T-helper 17 cell (primary cell): ENCODE measurements at regions not wholly inside any gene's neighbourhood (a gene's known extent, or its start where the extent isn't known, plus 50 kb on each side); places are given as distances from the start of the nearest gene placed in this dataset.

Experiments
- ATAC-seq: fragments of 150-1000 bp; cut with Tn5 transposase; 2 replicates; pipeline ENCODE4 v1.10.0; 2021; ENCODE audit warnings: mild to moderate bottlenecking, moderate library complexity
- DNase-seq, 3 donors: peaks; one replicate each; pipeline versions ENCODE4 v3.0.0 to v3.0.0-alpha.2; 2020 to 2021
- H3K9me3 ChIP-seq: one replicate; pipeline ENCODE4 v1.7.0; 2013; ENCODE audit warnings: low read length, mild to moderate bottlenecking; ENCODE audit not compliant: control insufficient read depth, poor library complexity, severe bottlenecking
- H3K27ac Mint-ChIP-seq: one replicate; pipeline ENCODE4 v1.8.0; 2022; ENCODE audit warnings: mild to moderate bottlenecking, moderate library complexity, mixed read lengths
- H3K27me3 Mint-ChIP-seq: one replicate; pipeline ENCODE4 v1.8.0; 2022; ENCODE audit warnings: mixed read lengths
- H3K36me3 Mint-ChIP-seq: one replicate; pipeline ENCODE4 v1.8.0; 2022; ENCODE audit warnings: low read depth, mixed read lengths
- H3K4me1 Mint-ChIP-seq: one replicate; pipeline ENCODE4 v1.8.0; 2022; ENCODE audit warnings: mild to moderate bottlenecking, mixed read lengths
- H3K4me3 Mint-ChIP-seq: one replicate; pipeline ENCODE4 v1.8.0; 2022; ENCODE audit warnings: mild to moderate bottlenecking, moderate library complexity, mixed read lengths

GRCh38 chr12:107404981-107405380 is 280.6 kb upstream of the PWP1 start:
- no peak for DNase-seq
- Mint-ChIP-seq H3K36me3 (no peaks in the 10 kb centered on the region), H3K27ac (no peak overlapping the region), H3K27me3 (no peaks in the 10 kb centered on the region), H3K4me1 (peaks cover 16% of the 10 kb centered on the region), H3K4me3 (no peak overlapping the region)
- ATAC-seq = peak; percentile 65
- no peaks in the 10 kb centered on the region for H3K9me3 ChIP-seq

DNA sequence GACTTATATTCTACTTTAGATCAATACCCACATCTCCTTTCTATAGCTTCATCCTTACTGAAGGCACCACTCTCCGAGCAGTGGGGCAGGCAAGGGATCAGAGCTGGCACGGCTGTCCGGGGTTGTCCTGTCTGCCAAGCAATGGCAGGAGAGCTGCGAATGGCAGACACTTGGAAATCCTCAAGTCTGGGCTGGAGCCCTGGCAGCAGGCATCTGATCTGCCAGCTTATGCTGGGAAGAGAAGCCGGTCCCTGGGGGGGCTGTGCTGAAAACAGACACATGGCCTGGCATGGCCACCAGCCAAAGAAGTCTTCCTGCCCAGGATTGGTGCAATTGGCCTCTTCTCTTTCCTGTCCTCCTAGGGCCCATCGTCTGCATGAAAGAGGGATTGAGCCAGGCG is 280.2 kb upstream of the PWP1 start:
- H3K4me3 Mint-ChIP-seq = no peak overlapping the region
- no peak overlapping the region for H3K27ac Mint-ChIP-seq
- peaks cover 16% of the 10 kb centered on the region for H3K4me1 Mint-ChIP-seq
- no peak for DNase-seq
- no peaks in the 10 kb centered on the region for H3K27me3 Mint-ChIP-seq
- no peaks in the 10 kb centered on the region for H3K36me3 Mint-ChIP-seq
- ATAC-seq = no peak
- no peaks in the 10 kb centered on the region for H3K9me3 ChIP-seq

DNA sequence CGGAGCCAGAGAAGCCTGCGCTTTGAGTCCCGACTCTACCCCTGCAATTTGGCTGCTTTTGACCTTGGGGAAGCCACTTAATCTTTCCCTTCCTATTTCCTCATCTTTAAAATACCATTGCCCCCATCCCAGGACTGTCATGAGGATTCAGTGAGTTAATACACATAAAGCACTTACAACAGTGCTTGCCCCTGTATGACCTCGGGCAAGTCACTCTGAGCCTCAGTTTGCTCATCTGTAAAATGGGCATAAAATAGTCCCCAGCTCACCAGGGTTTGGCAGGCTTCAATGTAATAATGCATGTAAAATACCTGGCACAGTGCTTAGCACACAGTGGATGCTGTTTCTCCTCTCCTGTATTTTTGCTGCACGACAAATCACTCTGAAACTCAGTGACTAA is 278.7 kb upstream of the PWP1 start:
- no peaks in the 10 kb centered on the region for H3K36me3 Mint-ChIP-seq
- no peak overlapping the region for H3K27ac Mint-ChIP-seq
- H3K9me3 ChIP-seq = no peaks in the 10 kb centered on the region
- H3K27me3 Mint-ChIP-seq = no peaks in the 10 kb centered on the region
- H3K4me3 Mint-ChIP-seq = no peak overlapping the region
- DNase-seq (no peak), ATAC-seq (no peak)
- peaks cover 18% of the 10 kb centered on the region for H3K4me1 Mint-ChIP-seq

GRCh38 chr12:107411792-107412535 is 273.6 kb upstream of the PWP1 start:
- ATAC-seq (no peak), DNase-seq (no peak)
- Mint-ChIP-seq H3K4me3 (no peak overlapping the region), H3K27me3 (no peaks in the 10 kb centered on the region), H3K27ac (peak overlapping the region; percentile 69), H3K4me1 (peaks cover 12% of the 10 kb centered on the region), H3K36me3 (no peaks in the 10 kb centered on the region)
- no peaks in the 10 kb centered on the region for H3K9me3 ChIP-seq

DNA sequence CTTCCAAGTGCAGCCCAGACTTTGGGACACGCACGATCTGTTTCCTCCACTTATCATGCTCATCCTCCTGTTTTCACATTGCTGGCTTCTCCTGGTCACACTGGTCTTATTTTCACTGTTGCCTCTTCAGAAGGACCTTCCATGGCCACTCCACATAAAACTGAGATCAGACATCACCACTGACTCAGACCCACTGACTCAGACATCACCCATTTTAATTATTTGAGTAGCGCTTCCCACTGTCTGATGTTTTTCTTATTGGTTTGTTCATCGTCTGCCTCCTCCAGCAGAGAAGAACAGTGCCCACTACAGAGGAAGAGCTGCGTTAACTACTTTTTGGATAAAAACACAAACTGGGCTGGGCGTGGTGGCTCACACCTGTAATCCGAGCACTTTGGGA is 270.5 kb upstream of the PWP1 start:
- Mint-ChIP-seq H3K27me3 (no peaks in the 10 kb centered on the region), H3K27ac (peak overlapping the region; percentile 21), H3K36me3 (no peaks in the 10 kb centered on the region), H3K4me3 (no peak overlapping the region), H3K4me1 (peaks cover 13% of the 10 kb centered on the region)
- DNase-seq (no peak), ATAC-seq (no peak)
- no peaks in the 10 kb centered on the region for H3K9me3 ChIP-seq

DNA sequence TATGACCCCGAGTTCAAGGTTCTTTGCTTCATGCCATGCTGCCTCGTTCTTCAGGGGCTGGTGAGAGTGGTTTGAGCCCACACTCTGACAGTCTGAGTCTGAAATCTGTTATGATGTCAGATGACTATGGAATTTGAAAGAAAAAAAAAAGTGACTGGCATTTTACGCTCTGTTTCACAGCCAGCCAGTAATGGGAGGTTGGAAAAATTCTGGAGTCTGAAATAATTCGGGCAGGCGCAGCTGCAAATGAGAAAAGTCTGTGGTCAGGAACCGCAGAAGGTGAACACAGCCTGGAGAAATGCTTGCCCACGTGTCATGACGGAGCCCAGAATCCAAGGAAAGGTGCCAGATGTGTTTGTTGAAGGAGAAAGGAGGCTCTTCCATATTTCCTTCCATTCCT is 269.8 kb upstream of the PWP1 start:
- Mint-ChIP-seq H3K4me3 (no peak overlapping the region), H3K27ac (no peak overlapping the region), H3K27me3 (no peaks in the 10 kb centered on the region), H3K4me1 (peaks cover 13% of the 10 kb centered on the region), H3K36me3 (peaks cover 2% of the 10 kb centered on the region)
- DNase-seq = no peak
- no peak for ATAC-seq
- H3K9me3 ChIP-seq = no peaks in the 10 kb centered on the region

DNA sequence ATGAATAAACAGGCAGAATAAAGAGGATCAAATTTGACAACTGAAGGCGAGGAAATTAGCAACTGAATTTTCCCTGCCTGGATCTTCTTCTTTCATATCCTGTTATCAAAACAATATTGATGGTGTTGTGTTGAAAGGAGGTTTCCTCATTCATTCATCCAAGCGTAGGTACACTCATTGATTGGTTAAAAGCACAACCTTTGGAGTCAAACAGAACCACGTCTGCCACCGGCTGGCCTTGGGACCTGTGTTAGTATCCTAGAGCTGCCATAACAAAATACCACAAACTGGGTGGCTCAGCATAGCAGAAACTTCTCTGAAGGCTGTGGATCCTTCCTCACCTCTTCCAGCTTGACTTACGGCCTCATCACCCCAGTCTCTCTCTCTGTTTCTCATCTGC is 268.6 kb upstream of the PWP1 start:
- DNase-seq (no peak), ATAC-seq (no peak)
- H3K27me3 Mint-ChIP-seq = no peaks in the 10 kb centered on the region
- H3K4me1 Mint-ChIP-seq = peaks cover 11% of the 10 kb centered on the region
- H3K9me3 ChIP-seq = no peaks in the 10 kb centered on the region
- H3K36me3 Mint-ChIP-seq = peaks cover 2% of the 10 kb centered on the region
- H3K4me3 Mint-ChIP-seq = no peak overlapping the region
- H3K27ac Mint-ChIP-seq = no peak overlapping the region

DNA sequence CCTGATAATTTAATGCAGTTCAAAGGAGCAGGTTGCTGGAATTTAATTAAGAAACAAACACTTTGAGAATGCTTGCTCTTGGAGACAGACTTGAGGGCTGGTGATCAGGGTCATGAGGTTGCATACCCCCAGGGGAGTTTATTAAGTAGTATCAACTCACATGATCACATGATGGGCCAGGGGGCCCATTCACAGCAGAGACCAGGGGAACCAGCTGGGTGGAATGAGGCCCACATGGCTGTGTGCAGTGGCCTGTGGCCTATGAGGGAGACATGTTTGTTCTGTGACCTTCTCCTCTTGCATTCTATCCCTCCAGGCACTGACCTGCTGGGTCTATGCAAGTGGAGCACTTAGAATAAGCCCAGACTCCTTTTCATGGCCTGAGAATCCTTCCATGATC is 266.6 kb upstream of the PWP1 start:
- H3K9me3 ChIP-seq = no peaks in the 10 kb centered on the region
- DNase-seq (no peak), ATAC-seq (no peak)
- H3K27ac Mint-ChIP-seq = no peak overlapping the region
- no peaks in the 10 kb centered on the region for H3K27me3 Mint-ChIP-seq
- no peak overlapping the region for H3K4me3 Mint-ChIP-seq
- peaks cover 3% of the 10 kb centered on the region for H3K36me3 Mint-ChIP-seq
- H3K4me1 Mint-ChIP-seq = peaks cover 15% of the 10 kb centered on the region

DNA sequence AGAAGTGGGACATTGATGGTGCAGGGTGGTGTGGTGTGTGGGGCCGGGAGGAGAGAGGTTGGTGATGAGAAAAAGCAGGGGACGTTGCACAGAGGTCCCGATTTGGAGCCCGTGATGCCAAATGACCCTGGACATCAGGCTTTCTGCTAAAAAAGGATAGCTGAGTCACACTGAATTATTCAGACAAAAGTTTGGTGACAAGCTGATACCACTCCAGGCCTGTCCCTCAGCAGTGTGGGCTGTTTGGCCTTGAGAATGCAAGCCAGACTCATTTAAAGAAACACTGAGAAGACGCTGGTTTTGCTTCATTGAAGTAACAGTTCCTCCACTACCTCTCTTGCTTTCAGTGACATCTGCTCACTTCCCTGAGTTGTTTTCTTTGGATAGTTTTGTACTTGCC is 262.1 kb upstream of the PWP1 start:
- Mint-ChIP-seq H3K4me3 (no peak overlapping the region), H3K27me3 (no peaks in the 10 kb centered on the region), H3K4me1 (peaks cover 15% of the 10 kb centered on the region), H3K27ac (no peak overlapping the region), H3K36me3 (peaks cover 7% of the 10 kb centered on the region)
- DNase-seq = no peak
- ATAC-seq = no peak
- no peaks in the 10 kb centered on the region for H3K9me3 ChIP-seq

- no peak for DNase-seq
- no peak overlapping the region for H3K27ac Mint-ChIP-seq
- H3K36me3 Mint-ChIP-seq = peaks cover 4% of the 10 kb centered on the region
Measured at GRCh38 chr12:107429006-107429705, 256.4 kb upstream of the PWP1 start.

DNA sequence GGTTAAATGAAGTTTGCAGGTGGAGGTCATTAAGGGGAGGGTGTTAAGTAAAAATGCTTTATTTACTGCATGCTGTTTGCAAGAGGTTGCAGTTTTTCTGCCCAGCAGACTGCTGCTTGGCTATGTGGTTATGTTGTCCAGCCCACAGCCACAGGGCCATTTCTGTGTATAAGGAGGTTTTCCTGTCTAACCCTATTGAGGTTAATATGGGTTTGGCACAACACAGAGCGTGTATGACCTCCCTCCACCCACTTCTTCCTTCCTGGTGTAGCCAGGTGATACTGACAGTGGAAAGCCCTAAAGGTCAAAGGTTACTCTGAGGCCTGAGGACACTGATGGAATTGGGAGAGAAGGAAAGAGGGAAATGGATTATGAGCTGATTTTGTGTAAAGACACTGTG is 253.7 kb upstream of the PWP1 start:
- H3K9me3 ChIP-seq = no peaks in the 10 kb centered on the region
- no peak for ATAC-seq
- Mint-ChIP-seq H3K36me3 (peaks cover 2% of the 10 kb centered on the region), H3K27me3 (no peaks in the 10 kb centered on the region), H3K27ac (no peak overlapping the region), H3K4me1 (peaks cover 29% of the 10 kb centered on the region), H3K4me3 (no peak overlapping the region)
- DNase-seq = no peak

More at GRCh38 chr12:107429006-107429705, 256.4 kb upstream of the PWP1 start:
- no peaks in the 10 kb centered on the region for H3K9me3 ChIP-seq
- Mint-ChIP-seq H3K27me3 (no peaks in the 10 kb centered on the region), H3K4me1 (peaks cover 25% of the 10 kb centered on the region), H3K4me3 (no peak overlapping the region)
- ATAC-seq = no peak

GRCh38 chr12:107435072-107435471 is 250.5 kb upstream of the PWP1 start:
- ATAC-seq (no peak), DNase-seq (no peak)
- Mint-ChIP-seq H3K36me3 (no peaks in the 10 kb centered on the region), H3K4me3 (no peak overlapping the region), H3K27me3 (no peaks in the 10 kb centered on the region), H3K4me1 (peaks cover 29% of the 10 kb centered on the region), H3K27ac (no peak overlapping the region)
- no peaks in the 10 kb centered on the region for H3K9me3 ChIP-seq

DNA sequence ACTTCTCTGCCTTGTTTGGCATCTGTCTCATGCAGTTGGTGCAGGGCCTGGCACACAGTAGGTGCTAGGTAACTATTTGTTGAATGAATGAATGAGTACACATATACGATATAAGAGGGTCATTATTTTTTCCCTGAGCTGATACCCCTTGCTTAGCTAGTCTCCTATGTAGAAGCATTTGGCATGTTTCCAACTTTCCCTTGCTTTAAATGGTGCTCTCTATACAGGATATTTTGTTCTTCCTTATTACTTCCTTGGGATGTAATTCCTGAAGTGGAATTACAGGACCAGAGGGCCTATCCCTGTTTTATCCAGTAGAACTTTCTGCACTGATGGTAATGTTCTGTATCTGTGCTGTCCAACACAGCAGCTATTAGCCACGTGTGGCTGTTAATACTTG is 250.1 kb upstream of the PWP1 start:
- no peaks in the 10 kb centered on the region for H3K27me3 Mint-ChIP-seq
- no peak for ATAC-seq
- H3K9me3 ChIP-seq = no peaks in the 10 kb centered on the region
- no peaks in the 10 kb centered on the region for H3K36me3 Mint-ChIP-seq
- peaks cover 30% of the 10 kb centered on the region for H3K4me1 Mint-ChIP-seq
- H3K4me3 Mint-ChIP-seq = no peak overlapping the region
- DNase-seq = no peak
- no peak overlapping the region for H3K27ac Mint-ChIP-seq

DNA sequence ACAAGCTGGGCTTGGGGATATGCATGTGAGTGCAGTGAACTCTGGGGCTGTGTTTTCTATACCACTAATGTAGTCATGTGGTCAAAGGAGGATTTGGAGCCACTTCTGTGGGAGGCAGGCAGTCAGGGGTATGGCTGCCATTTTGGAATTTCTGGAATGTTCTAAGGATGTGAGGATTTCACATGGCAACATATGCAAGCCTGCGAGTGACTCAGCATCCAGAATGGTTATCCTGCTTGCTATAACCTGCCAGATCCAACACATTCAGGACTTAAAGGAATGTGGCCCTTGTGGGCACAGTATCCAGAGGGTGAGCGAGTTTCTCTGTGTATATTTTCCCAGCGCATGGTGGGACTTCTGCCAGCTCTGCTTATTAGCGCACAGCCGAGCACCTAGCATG is 249.2 kb upstream of the PWP1 start:
- Mint-ChIP-seq H3K4me3 (no peak overlapping the region), H3K36me3 (no peaks in the 10 kb centered on the region), H3K4me1 (peaks cover 28% of the 10 kb centered on the region), H3K27me3 (no peaks in the 10 kb centered on the region), H3K27ac (no peak overlapping the region)
- ATAC-seq (no peak), DNase-seq (no peak)
- H3K9me3 ChIP-seq = no peaks in the 10 kb centered on the region
